A549 (cell line): ENCODE measurements at regions not wholly inside any gene's neighbourhood (a gene's known extent, or its start where the extent isn't known, plus 50 kb on each side); places are given as distances from the start of the nearest gene placed in this dataset.

Experiments
- CTCF ChIP-seq: fragments of >200 bp; sonication (Bioruptor Twin); formaldehyde crosslinking; IDR thresholded peaks from 3 replicates; pipeline ENCODE4 v1.5.1; 2016
- ELK1 ChIP-seq: fragments of 150-350 bp; IDR thresholded peaks from 2 replicates; pipeline ENCODE4 v1.6.1; 2014; ENCODE audit warnings: low read depth, mild to moderate bottlenecking, low read length
- TF ChIP-seq, protein P1 (sequence below): fragments of 450-650 bp; IDR thresholded peaks from 2 replicates; pipeline ENCODE4 v1.6.1; 2014; ENCODE audit warnings: antibody characterized with exemption
- TF ChIP-seq, protein P2 (sequence below): IDR thresholded peaks from 2 replicates; pipeline ENCODE4 v1.6.1; 2012

GRCh38 chr6:104365451-104366234 lies 494.1 kb downstream of the HACE1 start:
- TF ChIP-seq, protein P1, sequence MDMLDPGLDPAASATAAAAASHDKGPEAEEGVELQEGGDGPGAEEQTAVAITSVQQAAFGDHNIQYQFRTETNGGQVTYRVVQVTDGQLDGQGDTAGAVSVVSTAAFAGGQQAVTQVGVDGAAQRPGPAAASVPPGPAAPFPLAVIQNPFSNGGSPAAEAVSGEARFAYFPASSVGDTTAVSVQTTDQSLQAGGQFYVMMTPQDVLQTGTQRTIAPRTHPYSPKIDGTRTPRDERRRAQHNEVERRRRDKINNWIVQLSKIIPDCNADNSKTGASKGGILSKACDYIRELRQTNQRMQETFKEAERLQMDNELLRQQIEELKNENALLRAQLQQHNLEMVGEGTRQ: no peak
- TF ChIP-seq CTCF: no peak
- no peak for TF ChIP-seq ELK1
- TF ChIP-seq, protein P2, sequence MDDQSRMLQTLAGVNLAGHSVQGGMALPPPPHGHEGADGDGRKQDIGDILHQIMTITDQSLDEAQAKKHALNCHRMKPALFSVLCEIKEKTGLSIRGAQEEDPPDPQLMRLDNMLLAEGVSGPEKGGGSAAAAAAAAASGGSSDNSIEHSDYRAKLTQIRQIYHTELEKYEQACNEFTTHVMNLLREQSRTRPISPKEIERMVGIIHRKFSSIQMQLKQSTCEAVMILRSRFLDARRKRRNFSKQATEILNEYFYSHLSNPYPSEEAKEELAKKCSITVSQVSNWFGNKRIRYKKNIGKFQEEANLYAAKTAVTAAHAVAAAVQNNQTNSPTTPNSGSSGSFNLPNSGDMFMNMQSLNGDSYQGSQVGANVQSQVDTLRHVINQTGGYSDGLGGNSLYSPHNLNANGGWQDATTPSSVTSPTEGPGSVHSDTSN: no peak
